Thyroid gland (tissue), 4 donors: ENCODE measurements at regions not wholly inside any gene's neighbourhood (a gene's known extent, or its start where the extent isn't known, plus 50 kb on each side); places are given as distances from the start of the nearest gene placed in this dataset.

Experiments used
- CTCF ChIP-seq, 6 experiments: fragments of 200-600 bp in 3 of 6; fragments of 450-650 bp in 3 of 6; sonication (generic) in 3 of 6; IDR thresholded peaks; one replicate each; pipeline ENCODE4 v1.5.1; 2016 to 2019; ENCODE audit warnings: antibody characterized with exemption in 6 of 6, mild to moderate bottlenecking in 2 of 6, inconsistent platforms in 1 of 6, moderate library complexity in 1 of 6
- POLR2A ChIP-seq, 2 donors: fragments of 450-650 bp; IDR thresholded peaks; one replicate each; pipeline ENCODE4 v1.6.1; 2017; ENCODE audit warnings: antibody characterized with exemption in 2 of 2, mild to moderate bottlenecking in 2 of 2, moderate library complexity in 1 of 2

- TF ChIP-seq CTCF (IDR thresholded peaks at IDR 0.05): no peak
- no peak for TF ChIP-seq POLR2A (IDR thresholded peaks at IDR 0.05)
These were observed 407.4 kb upstream of the ZNF507 start for GRCh38 chr19:31937983-31938382.
